ENCODE measurements at regions not wholly inside any gene's neighbourhood (a gene's known extent, or its start where the extent isn't known, plus 50 kb on each side); places are given as distances from the start of the nearest gene placed in this dataset.

DNA sequence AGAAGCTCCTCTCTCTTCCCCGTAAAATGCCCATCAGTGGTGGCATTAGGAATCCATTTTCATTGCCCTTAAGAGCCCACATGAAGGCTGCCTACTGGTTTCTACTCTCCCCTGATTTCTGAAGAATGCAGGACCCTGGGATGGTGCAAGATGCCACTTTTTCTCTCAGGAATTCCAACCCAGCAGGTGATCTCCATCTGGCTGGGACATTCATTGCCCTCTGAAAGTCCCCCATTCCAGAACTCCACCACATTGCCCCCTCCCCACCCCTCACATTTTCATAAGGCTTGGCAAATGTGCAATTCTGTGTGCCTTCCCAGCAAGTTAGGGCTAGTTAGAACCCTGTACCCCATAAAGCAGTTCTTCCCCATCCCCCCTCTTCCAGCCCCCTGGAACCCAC, 88.0 kb downstream of the BANF2 start:
- DNase-seq (ENCODE audit: low spot score), result no peak

DNA sequence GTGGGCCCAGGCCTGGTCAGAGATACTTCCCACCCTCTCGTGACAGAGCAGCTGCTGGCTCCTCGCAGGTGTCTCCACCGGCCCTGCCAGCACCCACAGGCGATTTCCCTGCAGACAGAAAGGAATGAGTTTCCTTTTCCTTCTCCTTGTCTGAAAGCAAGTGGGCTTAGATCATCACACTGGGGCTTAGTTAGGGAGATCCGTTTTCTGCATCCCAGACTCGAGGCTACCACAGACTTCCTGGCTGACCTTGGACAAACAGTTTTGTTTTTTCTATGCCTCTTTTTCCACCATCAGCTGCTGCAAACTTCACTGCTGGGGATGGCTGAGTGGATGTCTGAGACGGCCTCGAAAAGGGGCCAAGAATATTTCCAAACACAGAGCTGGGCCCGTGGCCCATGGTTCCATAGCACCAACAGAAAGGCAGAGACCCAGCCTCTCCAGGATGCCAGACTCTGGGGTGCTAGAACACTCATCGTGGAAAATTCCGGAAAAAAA, 86.5 kb downstream of the BANF2 start:
- DNase-seq (ENCODE audit: low spot score), result peak; percentile 19
